ENCODE measurements at regions not wholly inside any gene's neighbourhood (a gene's known extent, or its start where the extent isn't known, plus 50 kb on each side); places are given as distances from the start of the nearest gene placed in this dataset.
A peak's percentile ranks its signal among the peaks of the same experiment; 100 is the strongest.
"Not testable (repeated sequence)": the region's sequence is repeated elsewhere in the genome, so short reads cannot be mapped to it uniquely, and the experiment has no call there.

GRCh38 chr11:87597725-87598124, 560.0 kb downstream of the TMEM135 start:
- H3K27me3 ChIP-seq (replicated peaks; ENCODE audit: control insufficient read depth, insufficient read depth, low read length): no peaks in the 10 kb centered on the region
- no peaks in the 10 kb centered on the region for H3K4me1 ChIP-seq (ENCODE audit: control insufficient read depth, insufficient read depth, low read length)
- H3K36me3 ChIP-seq (ENCODE audit: control insufficient read depth, insufficient read depth, low read length, severe bottlenecking): no peaks in the 10 kb centered on the region
- H3K4me3 ChIP-seq (ENCODE audit: low read length): no peak overlapping the region
- no peak for DNase-seq (ENCODE audit: low read depth)
- H3K9ac ChIP-seq (ENCODE audit: low read length): no peak overlapping the region
- H3K9me3 ChIP-seq (ENCODE audit: control insufficient read depth, low read length): peaks cover 4% of the 10 kb centered on the region

GRCh38 chr11:87596176-87596575, 558.4 kb downstream of the TMEM135 start:
- Histone ChIP-seq H3K27me3 (replicated peaks; ENCODE audit: control insufficient read depth, insufficient read depth, low read length) (no peaks in the 10 kb centered on the region), H3K9ac (ENCODE audit: low read length) (no peak overlapping the region), H3K4me3 (ENCODE audit: low read length) (no peak overlapping the region), H3K4me1 (ENCODE audit: control insufficient read depth, insufficient read depth, low read length) (no peaks in the 10 kb centered on the region), H3K9me3 (ENCODE audit: control insufficient read depth, low read length) (peaks cover 9% of the 10 kb centered on the region), H3K36me3 (ENCODE audit: control insufficient read depth, insufficient read depth, low read length, severe bottlenecking) (no peaks in the 10 kb centered on the region)
- no peak for DNase-seq (ENCODE audit: low read depth)

GRCh38 chr11:87589082-87589481, 551.3 kb downstream of the TMEM135 start:
- Histone ChIP-seq H3K4me3 (ENCODE audit: low read length) (no peak overlapping the region), H3K36me3 (ENCODE audit: control insufficient read depth, insufficient read depth, low read length, severe bottlenecking) (no peaks in the 10 kb centered on the region), H3K27me3 (replicated peaks; ENCODE audit: control insufficient read depth, insufficient read depth, low read length) (no peaks in the 10 kb centered on the region), H3K4me1 (ENCODE audit: control insufficient read depth, insufficient read depth, low read length) (no peaks in the 10 kb centered on the region), H3K9me3 (ENCODE audit: control insufficient read depth, low read length) (peaks cover 11% of the 10 kb centered on the region), H3K9ac (ENCODE audit: low read length) (no peak overlapping the region)
- no peak for DNase-seq (ENCODE audit: low read depth)

GRCh38 chr11:87585613-87586012, 547.9 kb downstream of the TMEM135 start:
- H3K36me3 ChIP-seq (ENCODE audit: control insufficient read depth, insufficient read depth, low read length, severe bottlenecking); H3K4me1 ChIP-seq (ENCODE audit: control insufficient read depth, insufficient read depth, low read length); DNase-seq (ENCODE audit: low read depth); H3K9ac ChIP-seq (ENCODE audit: low read length); H3K9me3 ChIP-seq (ENCODE audit: control insufficient read depth, low read length); H3K27me3 ChIP-seq (replicated peaks; ENCODE audit: control insufficient read depth, insufficient read depth, low read length); H3K4me3 ChIP-seq (ENCODE audit: low read length): not testable (repeated sequence)

GRCh38 chr11:87583931-87584330, 546.2 kb downstream of the TMEM135 start:
- Histone ChIP-seq H3K9me3 (ENCODE audit: control insufficient read depth, low read length) (peaks cover 6% of the 10 kb centered on the region), H3K9ac (ENCODE audit: low read length) (no peak overlapping the region), H3K4me3 (ENCODE audit: low read length) (no peak overlapping the region), H3K36me3 (ENCODE audit: control insufficient read depth, insufficient read depth, low read length, severe bottlenecking) (no peaks in the 10 kb centered on the region), H3K4me1 (ENCODE audit: control insufficient read depth, insufficient read depth, low read length) (no peaks in the 10 kb centered on the region), H3K27me3 (replicated peaks; ENCODE audit: control insufficient read depth, insufficient read depth, low read length) (no peaks in the 10 kb centered on the region)
- no peak for DNase-seq (ENCODE audit: low read depth)

- Histone ChIP-seq H3K27me3 (replicated peaks; ENCODE audit: control insufficient read depth, insufficient read depth, low read length) (no peaks in the 10 kb centered on the region), H3K4me3 (ENCODE audit: low read length) (no peak overlapping the region), H3K9me3 (ENCODE audit: control insufficient read depth, low read length) (no peaks in the 10 kb centered on the region), H3K9ac (ENCODE audit: low read length) (no peak overlapping the region), H3K4me1 (ENCODE audit: control insufficient read depth, insufficient read depth, low read length) (no peaks in the 10 kb centered on the region), H3K36me3 (ENCODE audit: control insufficient read depth, insufficient read depth, low read length, severe bottlenecking) (no peaks in the 10 kb centered on the region)
- DNase-seq (ENCODE audit: low read depth): no peak
Observed at GRCh38 chr11:87575088-87575487, 537.4 kb downstream of the TMEM135 start.

GRCh38 chr11:87574193-87574592, 536.5 kb downstream of the TMEM135 start:
- no peak overlapping the region for H3K9ac ChIP-seq (ENCODE audit: low read length)
- DNase-seq (ENCODE audit: low read depth): no peak
- no peaks in the 10 kb centered on the region for H3K4me1 ChIP-seq (ENCODE audit: control insufficient read depth, insufficient read depth, low read length)
- no peaks in the 10 kb centered on the region for H3K27me3 ChIP-seq (replicated peaks; ENCODE audit: control insufficient read depth, insufficient read depth, low read length)
- H3K9me3 ChIP-seq (ENCODE audit: control insufficient read depth, low read length): no peaks in the 10 kb centered on the region
- no peaks in the 10 kb centered on the region for H3K36me3 ChIP-seq (ENCODE audit: control insufficient read depth, insufficient read depth, low read length, severe bottlenecking)
- H3K4me3 ChIP-seq (ENCODE audit: low read length): no peak overlapping the region

- H3K4me1 ChIP-seq (ENCODE audit: control insufficient read depth, insufficient read depth, low read length): no peaks in the 10 kb centered on the region
- H3K36me3 ChIP-seq (ENCODE audit: control insufficient read depth, insufficient read depth, low read length, severe bottlenecking): no peaks in the 10 kb centered on the region
- H3K9ac ChIP-seq (ENCODE audit: low read length): no peak overlapping the region
- no peaks in the 10 kb centered on the region for H3K9me3 ChIP-seq (ENCODE audit: control insufficient read depth, low read length)
- no peaks in the 10 kb centered on the region for H3K27me3 ChIP-seq (replicated peaks; ENCODE audit: control insufficient read depth, insufficient read depth, low read length)
- no peak overlapping the region for H3K4me3 ChIP-seq (ENCODE audit: low read length)
- DNase-seq (ENCODE audit: low read depth): no peak
Observed at GRCh38 chr11:87573708-87574107, 536.0 kb downstream of the TMEM135 start.

GRCh38 chr11:87572881-87573280, 535.1 kb downstream of the TMEM135 start:
- H3K36me3 ChIP-seq (ENCODE audit: control insufficient read depth, insufficient read depth, low read length, severe bottlenecking): no peaks in the 10 kb centered on the region
- no peak overlapping the region for H3K9ac ChIP-seq (ENCODE audit: low read length)
- DNase-seq (ENCODE audit: low read depth): peak; percentile 2
- no peaks in the 10 kb centered on the region for H3K4me1 ChIP-seq (ENCODE audit: control insufficient read depth, insufficient read depth, low read length)
- H3K27me3 ChIP-seq (replicated peaks; ENCODE audit: control insufficient read depth, insufficient read depth, low read length): no peaks in the 10 kb centered on the region
- H3K9me3 ChIP-seq (ENCODE audit: control insufficient read depth, low read length): no peaks in the 10 kb centered on the region
- H3K4me3 ChIP-seq (ENCODE audit: low read length): no peak overlapping the region

GRCh38 chr11:87560352-87560751, 522.6 kb downstream of the TMEM135 start:
- Histone ChIP-seq H3K4me3 (ENCODE audit: low read length) (no peak overlapping the region), H3K27me3 (replicated peaks; ENCODE audit: control insufficient read depth, insufficient read depth, low read length) (no peaks in the 10 kb centered on the region), H3K9me3 (ENCODE audit: control insufficient read depth, low read length) (peaks cover 3% of the 10 kb centered on the region), H3K9ac (ENCODE audit: low read length) (no peak overlapping the region), H3K4me1 (ENCODE audit: control insufficient read depth, insufficient read depth, low read length) (peaks cover 3% of the 10 kb centered on the region), H3K36me3 (ENCODE audit: control insufficient read depth, insufficient read depth, low read length, severe bottlenecking) (no peaks in the 10 kb centered on the region)
- no peak for DNase-seq (ENCODE audit: low read depth)

- DNase-seq (ENCODE audit: low read depth); H3K4me3 ChIP-seq (ENCODE audit: low read length); H3K4me1 ChIP-seq (ENCODE audit: control insufficient read depth, insufficient read depth, low read length); H3K27me3 ChIP-seq (replicated peaks; ENCODE audit: control insufficient read depth, insufficient read depth, low read length); H3K36me3 ChIP-seq (ENCODE audit: control insufficient read depth, insufficient read depth, low read length, severe bottlenecking); H3K9ac ChIP-seq (ENCODE audit: low read length); H3K9me3 ChIP-seq (ENCODE audit: control insufficient read depth, low read length): not testable (repeated sequence)
Observed at GRCh38 chr11:87559852-87560251, 522.1 kb downstream of the TMEM135 start.

- no peaks in the 10 kb centered on the region for H3K4me1 ChIP-seq (ENCODE audit: control insufficient read depth, insufficient read depth, low read length)
- no peaks in the 10 kb centered on the region for H3K27me3 ChIP-seq (replicated peaks; ENCODE audit: control insufficient read depth, insufficient read depth, low read length)
- no peak for DNase-seq (ENCODE audit: low read depth)
- H3K36me3 ChIP-seq (ENCODE audit: control insufficient read depth, insufficient read depth, low read length, severe bottlenecking): no peaks in the 10 kb centered on the region
- H3K4me3 ChIP-seq (ENCODE audit: low read length): no peak overlapping the region
- H3K9ac ChIP-seq (ENCODE audit: low read length): no peak overlapping the region
- H3K9me3 ChIP-seq (ENCODE audit: control insufficient read depth, low read length): peaks cover 14% of the 10 kb centered on the region
Observed at GRCh38 chr11:87555101-87555500, 517.4 kb downstream of the TMEM135 start.

All from adipocyte (in vitro differentiated cells).